A549 (cell line): ENCODE measurements at regions not wholly inside any gene's neighbourhood (a gene's known extent, or its start where the extent isn't known, plus 50 kb on each side); places are given as distances from the start of the nearest gene placed in this dataset.

ENCODE experiments used
- ATAC-seq, 2 experiments: fragments of 200-7000 bp in 1 of 2; fragments of >200 bp in 1 of 2; cut with Nextera tagmentation in 1 of 2; cut with Tn5 transposase in 1 of 2; 3 replicates each; pipeline versions ENCODE4 v1.8.0 to v1.9.1; 2018 to 2020; ENCODE audit warnings: mild to moderate bottlenecking in 1 of 2, moderate library complexity in 1 of 2
- CTCF ChIA-PET: fragments of 300-600 bp; sonication (Branson Sonifier 250); formaldehyde crosslinking; extraction: SDS; loops from one replicate; lab custom pipeline; 2021; ENCODE audit warnings: antibody characterized with exemption, inconsistent platforms; lab: Yijun Ruan, JAX
- POLR2A ChIA-PET: fragments of 350-600 bp; formaldehyde crosslinking; extraction: SDS; loops from one replicate; lab custom pipeline; 2021; ENCODE audit warnings: antibody characterized with exemption, inconsistent platforms; lab: Yijun Ruan, JAX
- DNase-seq, 2 experiments: peaks; one replicate each; pipeline versions ENCODE4 v3.0.0 to v3.0.0-alpha.2; 2011 to 2016; ENCODE audit warnings: low read depth in 1 of 2, low spot score in 1 of 2
- FAIRE-seq: peaks from 2 replicates; lab custom pipeline; 2011; peaks lifted over from hg19 to GRCh38; lab: Jason Lieb, UNC
- H3K27ac ChIP-seq, 2 experiments: fragments of >200 bp; sonication (Bioruptor Twin); formaldehyde crosslinking; 3 replicates each; pipeline ENCODE4 v1.5.1; 2016 to 2017
- H3K4me1 ChIP-seq: fragments of >200 bp; sonication (Bioruptor Twin); formaldehyde crosslinking; 3 replicates; pipeline ENCODE4 v1.6.1; 2016
- H3K4me2 ChIP-seq: fragments of >200 bp; sonication (Bioruptor Twin); formaldehyde crosslinking; 3 replicates; pipeline ENCODE4 v1.6.1; 2016
- H3K4me3 ChIP-seq: fragments of >200 bp; sonication (Bioruptor Twin); formaldehyde crosslinking; 3 replicates; pipeline ENCODE4 v1.5.1; 2016
- H3K9me3 ChIP-seq: fragments of >200 bp; sonication (Bioruptor Twin); formaldehyde crosslinking; 3 replicates; pipeline ENCODE4 v1.6.1; 2016
- BHLHE40 ChIP-seq: IDR thresholded peaks from 2 replicates; pipeline ENCODE4 v1.6.1; 2012; ENCODE audit warnings: low read depth, low read length, inconsistent platforms
- CEBPB ChIP-seq, 2 experiments: fragments of >200 bp in 1 of 2; sonication (Bioruptor Twin) in 1 of 2; formaldehyde crosslinking in 1 of 2; IDR thresholded peaks; 2 replicates each; pipeline ENCODE4 v1.6.1; 2012 to 2016
- CHD2 ChIP-seq: fragments of 150-350 bp; IDR thresholded peaks from 2 replicates; pipeline ENCODE4 v1.6.1; 2014; ENCODE audit warnings: low read length; ENCODE audit not compliant: partially characterized antibody
- CHD4 ChIP-seq: fragments of 200-600 bp; sonication (generic); IDR thresholded peaks from 2 replicates; pipeline ENCODE4 v1.6.1; 2016; ENCODE audit warnings: antibody characterized with exemption, mild to moderate bottlenecking, borderline replicate concordance
- CTCF ChIP-seq: fragments of >200 bp; sonication (Bioruptor Twin); formaldehyde crosslinking; IDR thresholded peaks from 3 replicates; pipeline ENCODE4 v1.5.1; 2016
- E2F6 ChIP-seq: IDR thresholded peaks from 2 replicates; pipeline ENCODE4 v1.6.1; 2012; ENCODE audit warnings: low read depth, borderline replicate concordance
- FOSB ChIP-seq: fragments of 250-450 bp; sonication (Bioruptor Pico); IDR thresholded peaks from 2 replicates; pipeline ENCODE4 v1.5.0; 2020; ENCODE audit warnings: mild to moderate bottlenecking, moderate library complexity
- FOXS1 ChIP-seq: fragments of 250-450 bp; sonication (Bioruptor Pico); IDR thresholded peaks from 2 replicates; pipeline ENCODE4 v1.5.0; 2020; ENCODE audit warnings: mild to moderate bottlenecking, moderate library complexity
- HDAC2 ChIP-seq: fragments of 200-600 bp; sonication (generic); IDR thresholded peaks from 2 replicates; pipeline ENCODE4 v1.6.1; 2016
- HEYL ChIP-seq: fragments of 250-450 bp; sonication (Bioruptor Pico); IDR thresholded peaks from 2 replicates; pipeline ENCODE4 v1.8.0; 2021; ENCODE audit warnings: mild to moderate bottlenecking, moderate library complexity
- HOXA7 ChIP-seq: fragments of 250-450 bp; sonication (Bioruptor Pico); IDR thresholded peaks from 2 replicates; pipeline ENCODE4 v1.5.0; 2020; ENCODE audit warnings: mild to moderate bottlenecking, moderate library complexity
- JUN ChIP-seq, 2 experiments: fragments of >200 bp; sonication (Bioruptor Twin); formaldehyde crosslinking; IDR thresholded peaks; 2 replicates in 1 of 2; 3 replicates in 1 of 2; pipeline ENCODE4 v1.6.1; 2016 to 2017
- NFE2L2 ChIP-seq: fragments of 150-350 bp; conservative IDR thresholded peaks from 2 replicates; pipeline ENCODE4 v1.6.1; 2014; ENCODE audit warnings: low read length
- PHF8 ChIP-seq: fragments of 200-600 bp; sonication (generic); IDR thresholded peaks from 2 replicates; pipeline ENCODE4 v1.6.1; 2016; ENCODE audit warnings: low read depth, mild to moderate bottlenecking, antibody characterized with exemption, moderate library complexity, borderline replicate concordance
- RAD21 ChIP-seq, 2 experiments: fragments of >200 bp in 1 of 2; sonication (Bioruptor Twin) in 1 of 2; formaldehyde crosslinking in 1 of 2; IDR thresholded peaks in 1 of 2; conservative IDR thresholded peaks in 1 of 2; 2 replicates in 1 of 2; 3 replicates in 1 of 2; pipeline ENCODE4 v1.6.1; 2012 to 2018; ENCODE audit warnings: inconsistent platforms in 1 of 2
- RFX5 ChIP-seq: fragments of 450-650 bp; IDR thresholded peaks from 2 replicates; pipeline ENCODE4 v1.7.1; 2014; ENCODE audit warnings: antibody characterized with exemption, mild to moderate bottlenecking, moderate library complexity
- SMC3 ChIP-seq: fragments of >200 bp; sonication (Bioruptor Twin); formaldehyde crosslinking; IDR thresholded peaks from 3 replicates; pipeline ENCODE4 v1.6.1; 2018; ENCODE audit warnings: inconsistent platforms
- SREBF2 ChIP-seq: fragments of 450-650 bp; IDR thresholded peaks from 2 replicates; pipeline ENCODE4 v1.6.1; 2014; ENCODE audit warnings: mild to moderate bottlenecking, moderate library complexity
- TP53 ChIP-seq: fragments of 250-450 bp; sonication (Bioruptor Pico); IDR thresholded peaks from 2 replicates; pipeline ENCODE4 v1.5.0; 2021; ENCODE audit warnings: mild to moderate bottlenecking, moderate library complexity
- ZNF302 ChIP-seq: fragments of 250-450 bp; sonication (Bioruptor Pico); IDR thresholded peaks from 2 replicates; pipeline ENCODE4 v1.9.0; 2021; ENCODE audit warnings: inconsistent platforms, mild to moderate bottlenecking, moderate library complexity
- WGBS: methylation state at CpG from one replicate; pipeline ENCODE4 v1.1.6; 2017; ENCODE audit errors: missing lambda C conversion rate; 5-methylcytosine and 5-hydroxymethylcytosine counted together
- TF ChIP-seq, protein P1 (sequence below): fragments of 250-450 bp; sonication (Bioruptor Pico); IDR thresholded peaks from 2 replicates; pipeline ENCODE4 v1.5.0; 2021; ENCODE audit warnings: mild to moderate bottlenecking, moderate library complexity, borderline replicate concordance
- TF ChIP-seq, protein P2 (sequence below): fragments of 250-450 bp; sonication (Bioruptor Pico); IDR thresholded peaks from 2 replicates; pipeline ENCODE4 v1.5.0; 2020; ENCODE audit warnings: low read depth, mild to moderate bottlenecking, moderate library complexity

DNA sequence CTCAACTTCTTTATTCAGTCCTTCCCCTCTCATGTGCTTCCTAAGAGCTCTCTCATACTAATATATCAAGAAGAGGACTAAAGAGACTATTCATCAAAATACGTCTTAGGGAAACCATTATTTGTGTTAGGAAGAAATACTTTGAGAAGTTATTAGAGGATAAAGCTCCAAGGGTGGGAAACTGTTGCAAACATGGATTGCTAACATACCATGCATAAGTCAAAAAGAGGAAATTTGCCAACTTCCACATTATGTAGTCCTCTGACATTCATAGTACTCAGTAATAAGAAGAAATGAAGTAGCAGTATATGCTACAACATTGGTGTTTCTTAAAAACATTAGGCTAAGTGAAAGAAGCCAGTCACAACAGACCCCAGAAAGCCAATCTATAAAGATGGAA, 128.8 kb upstream of the CLEC14A start:
- ChIA-PET CTCF (no interaction called here), POLR2A (no interaction called here)
- WGBS, result 3% methylated on average over 1 of the region's 1 CpG
- ATAC-seq, result no peak
- no peak for FAIRE-seq
- TF ChIP-seq SMC3 (no peak), FOXS1 (CRISPR knock-in tag) (no peak), JUN (IDR thresholded peaks at IDR 0.05) (no peak), RFX5 (no peak), HEYL (no peak), CEBPB (IDR thresholded peaks at IDR 0.05) (no peak), NFE2L2 (no peak), ZNF302 (CRISPR knock-in tag) (no peak), RAD21 (conservative IDR thresholded peaks at IDR 0.05 in 1 of 2, IDR thresholded peaks at IDR 0.05 in 1 of 2) (no peak)
- Histone ChIP-seq H3K4me3 (no peak overlapping the region), H3K4me1 (no peaks in the 10 kb centered on the region), H3K9me3 (no peaks in the 10 kb centered on the region), H3K4me2 (no peak overlapping the region), H3K27ac (no peak overlapping the region)
- no peak for DNase-seq

DNA sequence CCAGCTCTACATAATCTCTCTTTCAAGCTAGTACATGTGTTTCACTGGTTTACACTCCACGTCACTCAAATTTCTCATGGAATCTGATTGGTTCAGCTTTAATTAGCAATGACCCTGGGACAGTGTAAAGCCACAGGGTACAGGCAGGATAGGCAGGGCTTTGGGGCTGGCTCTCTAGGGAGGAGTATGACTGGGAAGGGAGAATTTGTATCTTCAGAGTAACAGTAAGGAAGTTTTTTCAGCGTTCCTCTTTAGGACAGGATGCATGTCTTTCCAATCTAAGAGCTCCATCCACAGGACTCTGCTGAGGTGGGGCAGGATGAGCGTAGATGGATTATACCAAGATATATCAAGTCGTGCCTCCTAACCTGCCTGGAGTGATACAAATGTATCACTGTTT, 112.0 kb upstream of the CLEC14A start:
- Histone ChIP-seq H3K9me3 (no peaks in the 10 kb centered on the region), H3K27ac (no peak overlapping the region), H3K4me1 (no peaks in the 10 kb centered on the region), H3K4me2 (no peak overlapping the region), H3K4me3 (no peak overlapping the region)
- CTCF ChIA-PET, result interaction anchor here (0.7 kb wide), 1 partner anchor 56 kb away, joined by 3 read pairs; no protein-coding TSS in a partner anchor
- ATAC-seq (no peak), FAIRE-seq (no peak), DNase-seq (no peak)
- 1% methylated on average over 4 of the region's 4 CpGs for WGBS
- POLR2A ChIA-PET, result no interaction called here
- TF ChIP-seq CTCF (no peak), HOXA7 (CRISPR knock-in tag) (no peak), FOSB (CRISPR knock-in tag) (no peak), CHD4 (no peak), HEYL (no peak), CHD2 (no peak), TP53 (no peak)

- no peak for TF ChIP-seq E2F6
- TF ChIP-seq, protein P1, sequence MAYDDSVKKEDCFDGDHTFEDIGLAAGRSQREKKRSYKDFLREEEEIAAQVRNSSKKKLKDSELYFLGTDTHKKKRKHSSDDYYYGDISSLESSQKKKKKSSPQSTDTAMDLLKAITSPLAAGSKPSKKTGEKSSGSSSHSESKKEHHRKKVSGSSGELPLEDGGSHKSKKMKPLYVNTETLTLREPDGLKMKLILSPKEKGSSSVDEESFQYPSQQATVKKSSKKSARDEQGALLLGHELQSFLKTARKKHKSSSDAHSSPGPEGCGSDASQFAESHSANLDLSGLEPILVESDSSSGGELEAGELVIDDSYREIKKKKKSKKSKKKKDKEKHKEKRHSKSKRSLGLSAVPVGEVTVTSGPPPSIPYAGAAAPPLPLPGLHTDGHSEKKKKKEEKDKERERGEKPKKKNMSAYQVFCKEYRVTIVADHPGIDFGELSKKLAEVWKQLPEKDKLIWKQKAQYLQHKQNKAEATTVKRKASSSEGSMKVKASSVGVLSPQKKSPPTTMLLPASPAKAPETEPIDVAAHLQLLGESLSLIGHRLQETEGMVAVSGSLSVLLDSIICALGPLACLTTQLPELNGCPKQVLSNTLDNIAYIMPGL (CRISPR knock-in tag), result no peak
- no peak for TF ChIP-seq PHF8
- no peak for TF ChIP-seq HDAC2
- TF ChIP-seq SREBF2, result no peak
- TF ChIP-seq, protein P2, sequence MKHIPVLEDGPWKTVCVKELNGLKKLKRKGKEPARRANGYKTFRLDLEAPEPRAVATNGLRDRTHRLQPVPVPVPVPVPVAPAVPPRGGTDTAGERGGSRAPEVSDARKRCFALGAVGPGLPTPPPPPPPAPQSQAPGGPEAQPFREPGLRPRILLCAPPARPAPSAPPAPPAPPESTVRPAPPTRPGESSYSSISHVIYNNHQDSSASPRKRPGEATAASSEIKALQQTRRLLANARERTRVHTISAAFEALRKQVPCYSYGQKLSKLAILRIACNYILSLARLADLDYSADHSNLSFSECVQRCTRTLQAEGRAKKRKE (CRISPR knock-in tag), result no peak
- no peak for TF ChIP-seq BHLHE40
- TF ChIP-seq TP53, result no peak
These were observed 110.5 kb upstream of the CLEC14A start for GRCh38 chr14:38366374-38366773.

More at GRCh38 chr14:38366374-38366773, 110.5 kb upstream of the CLEC14A start:
- Histone ChIP-seq H3K9me3 (no peaks in the 10 kb centered on the region), H3K4me1 (no peaks in the 10 kb centered on the region), H3K4me2 (no peak overlapping the region), H3K27ac (no peak overlapping the region), H3K4me3 (no peak overlapping the region)
- CTCF ChIA-PET, result no interaction called here
- ATAC-seq, result no peak
- WGBS, result 5% methylated on average over 3 of the region's 3 CpGs
- no peak for FAIRE-seq
- POLR2A ChIA-PET, result no interaction called here
- no peak for DNase-seq
